ENCODE measurements at regions not wholly inside any gene's neighbourhood (a gene's known extent, or its start where the extent isn't known, plus 50 kb on each side); places are given as distances from the start of the nearest gene placed in this dataset.
"Not testable (repeated sequence)": the region's sequence is repeated elsewhere in the genome, so short reads cannot be mapped to it uniquely, and the experiment has no call there.

DNA sequence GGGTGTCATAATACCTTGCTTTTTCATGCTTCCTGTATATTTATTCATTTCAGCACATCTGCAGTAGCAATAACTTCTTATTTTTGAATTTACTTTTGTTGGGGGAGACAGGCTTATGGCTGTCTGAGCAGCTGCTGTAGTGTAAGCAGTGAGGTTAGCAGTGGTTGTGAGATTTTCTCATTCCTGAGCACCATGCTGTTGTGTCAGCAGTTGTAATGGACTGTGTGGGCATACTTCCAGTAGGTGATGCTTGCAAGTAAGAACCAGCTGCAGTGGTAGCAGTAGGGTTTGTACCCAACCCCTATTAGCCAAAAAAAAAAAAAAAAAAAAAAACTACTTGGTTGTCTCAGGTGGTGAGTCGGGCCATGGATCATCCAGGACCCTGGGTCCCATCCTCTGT lies 311.6 kb downstream of the NUF2 start:
- Histone ChIP-seq H2AFZ (ENCODE audit: low read length) (no peak overlapping the region), H3K36me3 (ENCODE audit: insufficient read depth, low read length) (no peaks in the 10 kb centered on the region), H3K4me1 (ENCODE audit: insufficient read depth, low read length, poor library complexity, severe bottlenecking) (no peaks in the 10 kb centered on the region), H3K4me3 (ENCODE audit: low read depth, low read length, poor library complexity, severe bottlenecking) (no peak overlapping the region), H4K20me1 (ENCODE audit: insufficient read depth, low read length) (no peaks in the 10 kb centered on the region), H3K79me2 (ENCODE audit: insufficient read depth, low read depth, low read length) (no peaks in the 10 kb centered on the region), H3K4me2 (ENCODE audit: low read length) (no peak overlapping the region), H3K9me2 (ENCODE audit: insufficient read depth, low read length) (no peaks in the 10 kb centered on the region), H3K9me3 (ENCODE audit: low read length) (peaks cover 8% of the 10 kb centered on the region; the same call in 1 of the 2 replicates), H3K27ac (ENCODE audit: low read depth, low read length, poor library complexity, severe bottlenecking) (no peak overlapping the region)
- CTCF ChIA-PET (ENCODE audit: unreplicated experiment) = no interaction called here
- intact Hi-C loops (cut with micrococcal nuclease; ENCODE audit: unreplicated experiment) = loop anchor here (2.0 kb wide), 1 partner anchor 17 kb away; no protein-coding TSS in a partner anchor
- no TSS peak for BruUV-seq (replicated peaks)
- TF ChIP-seq EZH2phosphoT487 (IDR thresholded peaks at IDR 0.05; ENCODE audit: borderline replicate concordance, low read depth, low read length) = no peak
- TF ChIP-seq, protein P1, sequence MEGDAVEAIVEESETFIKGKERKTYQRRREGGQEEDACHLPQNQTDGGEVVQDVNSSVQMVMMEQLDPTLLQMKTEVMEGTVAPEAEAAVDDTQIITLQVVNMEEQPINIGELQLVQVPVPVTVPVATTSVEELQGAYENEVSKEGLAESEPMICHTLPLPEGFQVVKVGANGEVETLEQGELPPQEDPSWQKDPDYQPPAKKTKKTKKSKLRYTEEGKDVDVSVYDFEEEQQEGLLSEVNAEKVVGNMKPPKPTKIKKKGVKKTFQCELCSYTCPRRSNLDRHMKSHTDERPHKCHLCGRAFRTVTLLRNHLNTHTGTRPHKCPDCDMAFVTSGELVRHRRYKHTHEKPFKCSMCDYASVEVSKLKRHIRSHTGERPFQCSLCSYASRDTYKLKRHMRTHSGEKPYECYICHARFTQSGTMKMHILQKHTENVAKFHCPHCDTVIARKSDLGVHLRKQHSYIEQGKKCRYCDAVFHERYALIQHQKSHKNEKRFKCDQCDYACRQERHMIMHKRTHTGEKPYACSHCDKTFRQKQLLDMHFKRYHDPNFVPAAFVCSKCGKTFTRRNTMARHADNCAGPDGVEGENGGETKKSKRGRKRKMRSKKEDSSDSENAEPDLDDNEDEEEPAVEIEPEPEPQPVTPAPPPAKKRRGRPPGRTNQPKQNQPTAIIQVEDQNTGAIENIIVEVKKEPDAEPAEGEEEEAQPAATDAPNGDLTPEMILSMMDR (conservative IDR thresholded peaks at IDR 0.05; ENCODE audit: low read length) = no peak
- DNase-seq (ENCODE audit: low spot score) = no peak
- POLR2A ChIA-PET = interaction anchor here (0.7 kb wide), 1 partner anchor 85 kb away, joined by 4 read pairs; no protein-coding TSS in a partner anchor

DNA sequence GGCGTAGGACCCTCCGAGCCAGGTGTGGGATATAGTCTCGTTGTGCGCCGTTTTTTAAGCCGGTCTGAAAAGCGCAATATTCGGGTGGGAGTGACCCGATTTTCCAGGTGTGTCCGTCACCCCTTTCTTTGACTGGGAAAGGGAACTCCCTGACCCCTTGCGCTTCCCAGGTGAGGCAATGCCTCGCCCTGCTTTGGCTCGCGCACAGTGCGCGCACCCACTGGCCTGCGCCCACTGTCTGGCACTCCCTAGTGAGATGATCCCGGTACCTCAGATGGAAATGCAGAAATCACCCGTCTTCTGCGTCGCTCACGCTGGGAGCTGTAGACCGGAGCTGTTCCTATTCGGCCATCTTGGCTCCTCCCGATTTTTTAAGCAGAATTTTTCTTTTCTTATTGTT lies 323.9 kb downstream of the NUF2 start:
- intact Hi-C loops (cut with micrococcal nuclease; ENCODE audit: unreplicated experiment); H3K9me2 ChIP-seq (ENCODE audit: insufficient read depth, low read length); H3K4me2 ChIP-seq (ENCODE audit: low read length); H3K79me2 ChIP-seq (ENCODE audit: insufficient read depth, low read depth, low read length); H4K20me1 ChIP-seq (ENCODE audit: insufficient read depth, low read length); H3K4me1 ChIP-seq (ENCODE audit: insufficient read depth, low read length, poor library complexity, severe bottlenecking); POLR2A ChIA-PET; H2AFZ ChIP-seq (ENCODE audit: low read length); H3K27ac ChIP-seq (ENCODE audit: low read depth, low read length, poor library complexity, severe bottlenecking); BruUV-seq (replicated peaks); CTCF ChIA-PET (ENCODE audit: unreplicated experiment); H3K9me3 ChIP-seq (ENCODE audit: low read length); H3K4me3 ChIP-seq (ENCODE audit: low read depth, low read length, poor library complexity, severe bottlenecking); DNase-seq (ENCODE audit: low spot score); H3K36me3 ChIP-seq (ENCODE audit: insufficient read depth, low read length): not testable (repeated sequence)

DNA sequence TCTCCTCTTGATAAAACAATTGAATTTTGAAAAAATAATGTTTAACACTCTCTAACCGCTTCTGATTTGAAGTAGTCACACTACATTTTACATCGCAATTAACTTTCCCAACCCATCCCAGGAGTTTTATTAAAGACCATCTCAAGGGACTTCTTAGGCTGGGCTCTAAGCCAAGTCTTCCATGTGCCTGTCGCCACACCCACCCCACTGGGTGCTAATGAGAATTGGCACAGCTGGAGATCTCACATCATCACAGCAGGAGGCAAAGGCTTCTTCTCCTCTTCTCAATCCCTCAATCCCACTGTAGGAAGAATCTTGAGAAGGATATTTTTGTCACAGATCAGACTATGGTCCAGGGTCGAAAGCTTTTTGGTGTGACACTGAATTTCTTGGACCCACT lies 328.9 kb downstream of the NUF2 start:
- Histone ChIP-seq H4K20me1 (ENCODE audit: insufficient read depth, low read length) (no peaks in the 10 kb centered on the region), H3K4me3 (ENCODE audit: low read depth, low read length, poor library complexity, severe bottlenecking) (no peak overlapping the region), H3K36me3 (ENCODE audit: insufficient read depth, low read length) (no peaks in the 10 kb centered on the region), H3K9me2 (ENCODE audit: insufficient read depth, low read length) (no peaks in the 10 kb centered on the region), H3K9me3 (ENCODE audit: low read length) (no peaks in the 10 kb centered on the region), H3K4me1 (ENCODE audit: insufficient read depth, low read length, poor library complexity, severe bottlenecking) (no peaks in the 10 kb centered on the region), H3K79me2 (ENCODE audit: insufficient read depth, low read depth, low read length) (no peaks in the 10 kb centered on the region), H3K27ac (ENCODE audit: low read depth, low read length, poor library complexity, severe bottlenecking) (no peak overlapping the region), H3K4me2 (ENCODE audit: low read length) (no peak overlapping the region), H2AFZ (ENCODE audit: low read length) (no peak overlapping the region)
- CTCF ChIA-PET (ENCODE audit: unreplicated experiment) = no interaction called here
- POLR2A ChIA-PET = no interaction called here
- intact Hi-C loops (cut with micrococcal nuclease; ENCODE audit: unreplicated experiment) = loop anchor here (2.0 kb wide), 1 partner anchor 18 kb away; no protein-coding TSS in a partner anchor
- no peak for TF ChIP-seq EZH2phosphoT487 (IDR thresholded peaks at IDR 0.05; ENCODE audit: borderline replicate concordance, low read depth, low read length)
- TF ChIP-seq, protein P1 (conservative IDR thresholded peaks at IDR 0.05; ENCODE audit: low read length) = no peak
- DNase-seq (ENCODE audit: low spot score) = no peak
- BruUV-seq (replicated peaks) = no TSS peak
